Endodermal cell (in vitro differentiated cells): ENCODE measurements at regions not wholly inside any gene's neighbourhood (a gene's known extent, or its start where the extent isn't known, plus 50 kb on each side); places are given as distances from the start of the nearest gene placed in this dataset.

Experiments
- DNase-seq: peaks from one replicate; pipeline ENCODE4 v3.0.0-alpha.2; 2017
- H3K27ac ChIP-seq: 2 replicates; pipeline ENCODE4 v1.5.1; 2013; ENCODE audit warnings: mild to moderate bottlenecking, low read depth, low read length, moderate library complexity
- H3K27me3 ChIP-seq: 2 replicates; pipeline ENCODE4 v1.6.1; 2013; ENCODE audit warnings: mild to moderate bottlenecking, low read length, moderate library complexity; ENCODE audit not compliant: insufficient read depth, control insufficient read depth, poor library complexity, severe bottlenecking
- H3K36me3 ChIP-seq: 2 replicates; pipeline ENCODE4 v1.7.0; 2013; ENCODE audit warnings: mild to moderate bottlenecking, low read length, moderate library complexity; ENCODE audit not compliant: control insufficient read depth, insufficient read depth
- H3K4me1 ChIP-seq: one replicate; pipeline ENCODE4 v1.7.0; 2013; ENCODE audit warnings: low read length; ENCODE audit not compliant: control insufficient read depth, insufficient read depth
- H3K4me3 ChIP-seq: 2 replicates; pipeline ENCODE4 v1.5.1; 2013; ENCODE audit warnings: mild to moderate bottlenecking, low read length, moderate library complexity
- H3K9ac ChIP-seq: 2 replicates; pipeline ENCODE4 v1.6.1; 2013; ENCODE audit warnings: mild to moderate bottlenecking, low read length, moderate library complexity; ENCODE audit not compliant: poor library complexity, severe bottlenecking; ENCODE audit errors: extremely low read depth
- H3K9me3 ChIP-seq: 2 replicates; pipeline ENCODE4 v1.6.1; 2013; ENCODE audit warnings: mild to moderate bottlenecking, low read length, moderate library complexity; ENCODE audit not compliant: control insufficient read depth
- H3K27ac Mint-ChIP-seq: 2 replicates; pipeline ENCODE4 v1.8.0; 2020; ENCODE audit warnings: mixed read lengths
- H3K27me3 Mint-ChIP-seq: 2 replicates; pipeline ENCODE4 v1.8.0; 2021; ENCODE audit warnings: mild to moderate bottlenecking, mixed read lengths; ENCODE audit not compliant: insufficient read depth
- H3K36me3 Mint-ChIP-seq: 2 replicates; pipeline ENCODE4 v1.8.0; 2020; ENCODE audit warnings: low read depth, mixed read lengths
- H3K4me1 Mint-ChIP-seq: 2 replicates; pipeline ENCODE4 v1.8.0; 2020; ENCODE audit warnings: mixed read lengths
- H3K4me3 Mint-ChIP-seq: 2 replicates; pipeline ENCODE4 v1.8.0; 2020; ENCODE audit warnings: mild to moderate bottlenecking, moderate library complexity, mixed read lengths
- H3K9me3 Mint-ChIP-seq: 2 replicates; pipeline ENCODE4 v1.8.0; 2020; ENCODE audit warnings: mild to moderate bottlenecking, mixed read lengths
- CTCF ChIP-seq: fragments of 200-600 bp; sonication (generic); conservative IDR thresholded peaks from 2 replicates; pipeline ENCODE4 v1.5.0; 2021; ENCODE audit warnings: antibody characterized with exemption, mild to moderate bottlenecking
- WGBS, 2 experiments: methylation state at CpG; one replicate each; pipeline versions ENCODE4 v1.1.5 to v1.1.7; 2013; ENCODE audit warnings: missing lambda C conversion rate in 2 of 2, mixed read lengths in 1 of 2; ENCODE audit not compliant: insufficient coverage in 1 of 2, insufficient read length in 1 of 2; 5-methylcytosine and 5-hydroxymethylcytosine counted together

- 89 to 95% methylated on average over 2 of the region's 2 CpGs for WGBS, 2 experiments
These were observed 912.5 kb upstream of the PABPC4L start for GRCh38 chr4:135114079-135114478.

DNA sequence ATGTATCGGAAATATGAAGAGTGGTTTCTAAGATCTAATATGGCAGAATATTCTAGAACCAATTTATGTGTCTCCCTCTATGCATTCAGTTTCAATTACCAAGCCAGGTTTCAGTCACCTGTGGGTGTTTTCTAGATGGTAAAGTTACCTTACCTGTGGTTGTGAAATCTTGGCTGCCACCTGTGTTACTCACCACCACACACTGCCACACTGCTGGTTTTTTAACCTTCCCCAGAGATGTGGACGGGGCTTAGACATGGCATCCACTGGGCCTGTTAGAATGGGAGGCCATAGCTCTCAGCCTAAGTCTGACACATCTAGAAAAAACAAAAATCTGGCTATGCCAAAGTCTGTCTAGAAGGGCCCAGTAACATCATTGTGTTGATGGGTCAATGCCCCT is 896.5 kb upstream of the PABPC4L start:
- H3K4me1 ChIP-seq = no peaks in the 10 kb centered on the region
- H3K36me3 Mint-ChIP-seq = no peaks in the 10 kb centered on the region

More at GRCh38 chr4:135114079-135114478, 912.5 kb upstream of the PABPC4L start:
- Histone ChIP-seq H3K9ac (no peak overlapping the region), H3K4me3 (no peak overlapping the region), H3K9me3 (peaks cover 10% of the 10 kb centered on the region), H3K36me3 (no peaks in the 10 kb centered on the region), H3K27me3 (no peaks in the 10 kb centered on the region), H3K27ac (no peak overlapping the region), H3K4me1 (no peaks in the 10 kb centered on the region)
- DNase-seq = no peak
- no peak for TF ChIP-seq CTCF
- Mint-ChIP-seq H3K4me1 (peaks cover 2% of the 10 kb centered on the region), H3K27ac (no peak overlapping the region), H3K36me3 (no peaks in the 10 kb centered on the region), H3K27me3 (no peaks in the 10 kb centered on the region), H3K9me3 (peaks cover 30% of the 10 kb centered on the region), H3K4me3 (no peak overlapping the region)

DNA sequence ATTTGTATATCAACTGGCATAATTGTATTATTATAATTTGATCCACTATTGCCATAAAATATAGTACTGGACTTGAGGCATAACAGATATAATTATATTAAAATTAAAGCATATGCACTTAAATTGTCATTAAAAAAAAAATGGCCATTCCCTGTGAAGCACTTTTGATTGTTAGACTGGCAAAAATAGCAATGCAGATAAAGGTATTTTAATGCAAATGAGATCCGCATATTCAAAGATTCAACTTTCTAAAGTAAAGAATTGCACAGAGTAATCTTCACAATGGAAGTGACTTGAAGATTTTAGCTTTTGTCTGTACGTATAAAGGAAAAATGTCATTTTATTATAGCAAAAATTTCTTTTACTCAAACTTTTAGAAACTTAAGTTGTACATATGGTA is 871.8 kb upstream of the PABPC4L start:
- no peaks in the 10 kb centered on the region for H3K4me1 ChIP-seq
- no peaks in the 10 kb centered on the region for H3K36me3 ChIP-seq
- no peak overlapping the region for H3K27ac Mint-ChIP-seq
- no peak overlapping the region for H3K4me3 ChIP-seq
- no peak for TF ChIP-seq CTCF
- no peaks in the 10 kb centered on the region for H3K4me1 Mint-ChIP-seq
- no peak overlapping the region for H3K27ac ChIP-seq
- H3K9me3 Mint-ChIP-seq = peaks cover 31% of the 10 kb centered on the region
- no peak overlapping the region for H3K9ac ChIP-seq
- no peaks in the 10 kb centered on the region for H3K36me3 Mint-ChIP-seq
- H3K4me3 Mint-ChIP-seq = no peak overlapping the region
- 93 to 100% methylated on average over 1 to 2 of the region's 2 CpGs for WGBS, 2 experiments
- no peaks in the 10 kb centered on the region for H3K27me3 ChIP-seq
- DNase-seq = no peak
- no peaks in the 10 kb centered on the region for H3K27me3 Mint-ChIP-seq
- no peaks in the 10 kb centered on the region for H3K9me3 ChIP-seq

More for the DNA sequence above, 896.5 kb upstream of the PABPC4L start:
- Histone ChIP-seq H3K27me3 (no peaks in the 10 kb centered on the region), H3K27ac (no peak overlapping the region), H3K4me3 (no peak overlapping the region), H3K9ac (no peak overlapping the region), H3K9me3 (no peaks in the 10 kb centered on the region), H3K36me3 (no peaks in the 10 kb centered on the region)
- Mint-ChIP-seq H3K4me1 (peaks cover 11% of the 10 kb centered on the region), H3K4me3 (no peak overlapping the region), H3K27me3 (no peaks in the 10 kb centered on the region), H3K27ac (no peak overlapping the region), H3K9me3 (no peaks in the 10 kb centered on the region)
- WGBS, 2 experiments = 97% methylated on average over 2 of the region's 2 CpGs; no CpG with 5 or more reads in 1 of the 2 experiments
- TF ChIP-seq CTCF = no peak
- DNase-seq = no peak
